ENCODE measurements at regions not wholly inside any gene's neighbourhood (a gene's known extent, or its start where the extent isn't known, plus 50 kb on each side); places are given as distances from the start of the nearest gene placed in this dataset.

DNA sequence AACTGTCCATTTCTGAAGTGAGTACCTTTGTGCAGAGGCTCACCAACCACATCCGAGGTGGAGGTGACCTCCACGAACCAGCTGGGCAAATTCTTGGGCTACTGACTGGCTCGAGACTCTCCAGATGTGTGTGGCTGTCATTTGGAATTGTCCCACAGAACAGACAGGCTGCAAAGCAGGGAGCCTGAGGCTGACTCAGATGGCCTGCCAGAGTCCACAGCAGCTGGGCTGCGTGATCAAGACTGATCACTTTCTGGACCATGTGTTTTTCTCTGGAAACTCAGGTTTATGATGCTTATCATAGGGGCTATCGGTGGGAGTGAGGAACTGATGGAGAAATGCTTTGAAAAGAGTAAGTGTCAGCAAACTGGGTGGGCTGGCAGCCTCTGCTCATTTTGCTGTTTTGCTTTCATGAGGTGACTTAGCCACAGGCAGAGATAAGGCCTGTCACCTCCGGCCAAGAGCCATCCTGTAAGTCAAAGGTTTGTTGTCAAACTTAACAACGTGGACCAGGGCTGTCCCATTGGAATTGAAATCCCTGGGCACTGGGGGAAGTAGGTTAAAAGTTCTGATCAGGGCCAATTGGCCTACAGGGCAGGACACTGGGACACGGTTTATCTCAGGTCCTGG is 120.4 kb downstream of the LIPG start:
- RAD21 ChIA-PET (ENCODE audit: unreplicated experiment): no interaction called here
- H3K4me2 ChIP-seq (ENCODE audit: control insufficient read depth, insufficient read depth): no peak overlapping the region
- no peak for DNase-seq (ENCODE audit: low read depth, low spot score)
- H3K4me3 ChIP-seq: no peak overlapping the region
- H3K9ac ChIP-seq (ENCODE audit: control insufficient read depth, insufficient read depth, low read length): no peak overlapping the region
- WGBS (ENCODE audit: insufficient coverage, insufficient replicate concordance, low lambda C conversion rate, missing lambda C conversion rate): 12% methylated on average over 8 of the region's 8 CpGs
- no peak for FAIRE-seq
- H2AFZ ChIP-seq (ENCODE audit: control insufficient read depth, low read depth, low read length): no peak overlapping the region
- no peaks in the 10 kb centered on the region for H3K9me3 ChIP-seq (replicated peaks; ENCODE audit: control insufficient read depth, insufficient read depth, low read length)
- intact Hi-C loops (cut with micrococcal nuclease; ENCODE audit: unreplicated experiment): no loop called here
- in situ Hi-C loops (cut with MboI): no loop called here
- POLR2A ChIA-PET: interaction anchor here (0.5 to 0.7 kb wide), 2 partner anchors 435 to 1225 kb away, joined by 3 to 4 read pairs; no protein-coding TSS in a partner anchor
- H3K27me3 ChIP-seq (replicated peaks in 1 of 2; ENCODE audit: control insufficient read depth in 2 of 2, insufficient read depth in 2 of 2, low read length in 1 of 2): no peaks in the 10 kb centered on the region
- H3K4me1 ChIP-seq (ENCODE audit: control insufficient read depth, insufficient read depth, low read length): no peaks in the 10 kb centered on the region
- no peak overlapping the region for H3K27ac ChIP-seq (ENCODE audit: control insufficient read depth, insufficient read depth)
- no peaks in the 10 kb centered on the region for H3K36me3 ChIP-seq (ENCODE audit: control insufficient read depth in 2 of 2, insufficient read depth in 2 of 2, low read length in 1 of 2)
- no peak for ATAC-seq
- SMC1A ChIA-PET (ENCODE audit: uncharacterized antibody, unreplicated experiment): no interaction called here
- CTCF ChIA-PET: no interaction called here
- no peaks in the 10 kb centered on the region for H3K79me2 ChIP-seq (ENCODE audit: control insufficient read depth, insufficient read depth, low read length)
- TF ChIP-seq RAD21 (IDR thresholded peaks at IDR 0.05; ENCODE audit: insufficient read depth, low read depth, low read length): no peak
- TF ChIP-seq CHD2 (IDR thresholded peaks at IDR 0.05; ENCODE audit: borderline replicate concordance, low read depth, low read length): no peak
- no peak for TF ChIP-seq ZNF217 (IDR thresholded peaks at IDR 0.05)
- TF ChIP-seq ESRRA (IDR thresholded peaks at IDR 0.05; ENCODE audit: low read length): no peak
- BruUV-seq (replicated peaks): no TSS peak
- H4K20me1 ChIP-seq (ENCODE audit: control insufficient read depth, insufficient read depth): no peaks in the 10 kb centered on the region

DNA sequence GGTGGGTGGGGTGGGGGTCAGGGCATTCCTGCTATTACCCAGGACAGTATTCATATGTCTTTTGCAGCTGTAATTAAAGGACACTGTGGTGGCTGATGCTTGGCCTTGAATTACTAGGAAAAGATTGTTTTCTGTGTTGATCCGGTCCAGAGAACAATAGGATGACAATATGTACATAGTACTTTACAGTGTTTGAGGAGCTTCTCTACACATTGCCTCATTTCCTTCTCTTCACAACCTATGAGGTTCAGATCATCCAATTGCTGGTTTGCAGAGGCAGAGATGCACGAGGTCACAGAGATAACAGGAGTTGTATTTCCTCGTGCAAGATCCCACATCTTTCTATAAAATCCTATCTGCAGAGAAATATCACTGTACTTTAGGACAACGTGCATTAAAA is 119.5 kb downstream of the LIPG start:
- Histone ChIP-seq H4K20me1 (ENCODE audit: control insufficient read depth, insufficient read depth) (no peaks in the 10 kb centered on the region), H3K4me3 (no peak overlapping the region), H3K9ac (ENCODE audit: control insufficient read depth, insufficient read depth, low read length) (no peak overlapping the region), H3K36me3 (ENCODE audit: control insufficient read depth in 2 of 2, insufficient read depth in 2 of 2, low read length in 1 of 2) (no peaks in the 10 kb centered on the region), H3K27ac (ENCODE audit: control insufficient read depth, insufficient read depth) (no peak overlapping the region), H3K4me1 (ENCODE audit: control insufficient read depth, insufficient read depth, low read length) (no peaks in the 10 kb centered on the region), H3K79me2 (ENCODE audit: control insufficient read depth, insufficient read depth, low read length) (no peaks in the 10 kb centered on the region), H3K27me3 (replicated peaks in 1 of 2; ENCODE audit: control insufficient read depth in 2 of 2, insufficient read depth in 2 of 2, low read length in 1 of 2) (no peaks in the 10 kb centered on the region), H2AFZ (ENCODE audit: control insufficient read depth, low read depth, low read length) (no peak overlapping the region), H3K9me3 (replicated peaks; ENCODE audit: control insufficient read depth, insufficient read depth, low read length) (no peaks in the 10 kb centered on the region; the same call in 2 of the 3 replicates), H3K4me2 (ENCODE audit: control insufficient read depth, insufficient read depth) (no peak overlapping the region)
- intact Hi-C loops (cut with micrococcal nuclease; ENCODE audit: unreplicated experiment): no loop called here
- RAD21 ChIA-PET (ENCODE audit: unreplicated experiment): no interaction called here
- BruUV-seq (replicated peaks): no TSS peak
- in situ Hi-C loops (cut with MboI): no loop called here
- CTCF ChIA-PET: no interaction called here
- 42% methylated on average over 4 of the region's 4 CpGs for WGBS (ENCODE audit: insufficient coverage, insufficient replicate concordance, low lambda C conversion rate, missing lambda C conversion rate)
- SMC1A ChIA-PET (ENCODE audit: uncharacterized antibody, unreplicated experiment): no interaction called here
- no peak for FAIRE-seq
- POLR2A ChIA-PET: interaction anchor here (0.7 kb wide), 1 partner anchor 434 kb away, joined by 3 read pairs; no protein-coding TSS in a partner anchor
- DNase-seq (ENCODE audit: low read depth, low spot score): no peak
- no peak for ATAC-seq
- TF ChIP-seq ZZZ3 (IDR thresholded peaks at IDR 0.05; ENCODE audit: control insufficient read depth, insufficient read length, low read depth): no peak
- TF ChIP-seq BRCA1 (IDR thresholded peaks at IDR 0.05; ENCODE audit: low read depth, low read length): no peak
- TF ChIP-seq CBX5 (IDR thresholded peaks at IDR 0.05; ENCODE audit: low read depth): no peak
- no peak for TF ChIP-seq TBL1XR1 (IDR thresholded peaks at IDR 0.05; ENCODE audit: low read depth, low read length)
- TF ChIP-seq NR2F1 (conservative IDR thresholded peaks at IDR 0.05): no peak
- no peak for TF ChIP-seq SREBF2 (IDR thresholded peaks at IDR 0.05; ENCODE audit: low read length)
- TF ChIP-seq SIX5 (IDR thresholded peaks at IDR 0.05; ENCODE audit: low read depth, low read length, severe bottlenecking): no peak
- TF ChIP-seq TAF1 (IDR thresholded peaks at IDR 0.05; ENCODE audit: borderline replicate concordance, low read depth, low read length): no peak
- no peak for TF ChIP-seq RAD21 (IDR thresholded peaks at IDR 0.05; ENCODE audit: insufficient read depth, low read depth, low read length)
- TF ChIP-seq EP300 (IDR thresholded peaks at IDR 0.05; ENCODE audit: borderline replicate concordance in 1 of 2, control insufficient read depth in 1 of 2, low read depth in 2 of 2, low read length in 2 of 2): no peak
- TF ChIP-seq MYC (IDR thresholded peaks at IDR 0.05; ENCODE audit: insufficient read depth, insufficient read length, insufficient replicate concordance, low read length, severe bottlenecking): no peak
- TF ChIP-seq NFIC (IDR thresholded peaks at IDR 0.05; ENCODE audit: low read depth, low read length): no peak
- no peak for TF ChIP-seq MXI1 (IDR thresholded peaks at IDR 0.05; ENCODE audit: low read depth, low read length)
- no peak for TF ChIP-seq NFYA (IDR thresholded peaks at IDR 0.05; ENCODE audit: borderline replicate concordance, low read depth, low read length)
- TF ChIP-seq RB1 (IDR thresholded peaks at IDR 0.05; ENCODE audit: borderline replicate concordance): no peak
- no peak for TF ChIP-seq PAX8 (IDR thresholded peaks at IDR 0.05)
- no peak for TF ChIP-seq NFXL1 (IDR thresholded peaks at IDR 0.05; ENCODE audit: borderline replicate concordance)

Measured in GM12878 (cell line).